ENCODE measurements at regions not wholly inside any gene's neighbourhood (a gene's known extent, or its start where the extent isn't known, plus 50 kb on each side); places are given as distances from the start of the nearest gene placed in this dataset.
A peak's percentile ranks its signal among the peaks of the same experiment; 100 is the strongest.

- DNase-seq: no peak
These were observed 240.6 kb upstream of the PDGFD start for GRCh38 chr11:104404231-104405175.

GRCh38 chr11:104402812-104403521, 239.0 kb upstream of the PDGFD start:
- DNase-seq: no peak

DNA sequence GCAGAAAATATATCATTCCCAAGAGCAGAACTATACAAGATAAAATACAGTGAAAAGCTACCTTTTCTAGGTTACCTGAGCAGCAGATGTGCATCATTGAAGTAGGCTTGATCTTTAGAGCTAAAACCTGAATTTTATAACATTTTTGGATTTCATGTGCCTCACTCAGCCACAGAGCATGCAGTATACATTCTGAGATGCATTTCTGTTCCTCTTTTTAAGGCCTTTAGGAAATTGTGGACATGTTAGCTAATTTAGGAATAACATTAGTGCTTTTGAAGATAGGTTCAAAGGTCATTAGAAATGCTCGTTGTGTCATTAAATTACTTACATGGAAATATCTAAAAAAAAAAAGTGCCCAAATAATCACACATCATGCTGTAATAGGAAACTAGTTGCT, 230.6 kb upstream of the PDGFD start:
- DNase-seq: no peak

DNA sequence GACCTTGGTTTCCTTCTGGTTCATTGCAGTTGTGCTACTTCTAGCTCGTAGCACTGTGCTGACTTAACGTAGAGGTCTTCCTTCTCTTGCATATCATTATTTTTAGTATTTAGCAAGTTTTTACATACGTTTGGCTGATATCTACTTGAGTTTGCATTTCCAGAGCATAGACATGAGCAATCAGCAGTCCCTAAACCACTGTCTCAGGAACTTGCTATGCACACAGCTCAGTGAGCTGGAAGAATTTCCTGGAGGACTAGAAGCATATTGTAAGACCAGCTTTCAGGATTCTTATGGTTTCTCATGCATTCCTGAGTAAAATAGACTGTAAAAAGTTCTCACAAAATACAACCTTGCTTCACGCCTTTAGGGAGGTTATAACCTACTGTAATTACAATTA, 226.7 kb upstream of the PDGFD start:
- no peak for DNase-seq

DNA sequence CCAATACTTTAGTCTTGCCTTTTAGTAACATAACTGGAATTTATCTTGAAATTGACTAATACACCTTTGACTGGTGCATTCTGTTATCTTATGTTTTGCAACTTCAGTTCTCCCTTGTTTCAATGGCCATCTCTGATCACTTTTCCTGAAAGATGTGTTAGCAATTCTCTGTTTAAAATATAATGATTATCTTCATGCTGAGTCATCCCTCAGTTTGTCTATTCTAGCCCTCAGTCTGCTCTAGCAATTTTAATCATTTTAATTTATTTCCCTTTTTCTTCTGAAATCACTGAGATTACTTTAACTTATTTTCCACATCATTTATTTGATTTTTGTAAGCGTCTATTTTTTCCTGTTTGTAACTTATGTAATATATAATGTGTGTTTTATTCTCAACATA, 221.9 kb upstream of the PDGFD start:
- no peak for DNase-seq

GRCh38 chr11:104380358-104380757, 216.4 kb upstream of the PDGFD start:
- DNase-seq: no peak

DNA sequence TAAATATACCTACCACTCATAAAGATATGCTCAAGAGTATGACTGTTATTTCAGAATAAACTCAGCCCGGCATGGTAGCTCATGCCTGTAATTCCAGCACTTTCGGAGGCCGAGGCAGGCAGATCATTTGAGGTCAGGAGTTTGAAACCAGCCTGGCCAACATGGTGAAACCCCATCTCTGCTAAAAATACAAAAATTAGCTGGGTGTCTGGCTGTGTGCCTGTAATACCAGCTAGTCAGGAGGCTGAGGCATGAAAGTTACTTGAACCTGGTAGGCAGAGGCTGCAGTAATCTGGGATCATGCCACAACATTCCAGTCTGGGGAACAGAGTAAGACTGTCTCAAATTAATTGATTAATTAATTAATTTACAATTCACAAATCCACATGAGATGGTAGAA, 208.2 kb upstream of the PDGFD start:
- no peak for DNase-seq

DNA sequence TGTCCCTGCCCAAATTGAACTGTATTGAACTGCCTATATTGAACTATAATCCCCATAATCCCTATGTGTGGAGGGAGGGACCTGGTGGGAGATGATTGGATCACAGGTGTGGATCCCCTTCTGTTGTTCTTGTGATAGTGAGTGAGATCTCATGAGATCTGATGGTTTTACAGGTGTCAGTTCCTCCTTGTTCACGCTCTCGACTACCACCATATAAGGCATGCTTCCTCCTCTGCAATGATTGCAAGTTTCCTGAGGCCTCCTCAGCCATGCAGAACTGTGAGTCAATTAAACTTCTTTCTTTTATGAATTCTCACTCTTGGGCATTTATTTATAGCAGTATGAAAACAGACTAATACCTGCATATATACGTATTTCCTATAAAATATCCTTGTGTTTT, 206.5 kb upstream of the PDGFD start:
- no peak for DNase-seq

DNA sequence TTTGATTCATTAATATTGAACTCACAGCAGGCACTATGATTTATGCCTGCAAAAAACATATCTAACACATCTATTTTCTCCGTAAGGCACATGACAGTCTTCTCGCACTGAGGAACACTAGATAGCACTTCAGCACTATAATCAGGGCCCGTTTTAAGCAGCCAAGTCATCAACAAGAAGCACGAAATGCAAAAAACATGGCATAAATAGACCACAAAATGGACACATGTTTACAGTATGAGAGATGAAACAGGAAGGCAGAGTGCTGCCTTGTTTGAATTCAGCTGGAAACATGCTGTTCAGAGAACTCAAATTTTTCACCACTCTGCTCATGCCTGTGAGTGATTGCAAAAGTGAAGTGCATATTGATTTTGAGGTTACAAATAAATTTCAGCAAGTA, 205.8 kb upstream of the PDGFD start:
- DNase-seq: no peak

- no peak for DNase-seq
These were observed 202.4 kb upstream of the PDGFD start for GRCh38 chr11:104366321-104366734.

DNA sequence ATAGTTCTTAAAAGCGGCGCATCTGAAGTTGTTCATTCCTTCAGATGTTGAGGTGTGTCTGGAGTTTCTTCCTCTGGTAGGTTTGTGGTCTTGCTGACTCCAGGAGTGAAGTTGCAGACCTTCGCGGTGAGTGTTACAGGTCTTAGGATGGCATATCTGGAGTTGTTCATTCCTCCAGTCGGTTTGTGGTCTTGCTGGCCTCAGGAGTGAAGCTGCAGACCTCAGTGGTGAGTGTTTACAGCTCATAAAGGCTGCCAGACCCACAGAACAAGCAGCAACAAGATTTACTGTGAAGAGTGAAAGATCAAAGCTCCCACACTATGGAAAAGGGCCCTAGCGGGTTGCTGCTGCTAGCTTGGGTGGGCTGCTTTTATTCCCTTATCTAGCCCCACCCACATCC, 201.7 kb upstream of the PDGFD start:
- DNase-seq: no peak

- DNase-seq: no peak
These were observed 198.0 kb upstream of the PDGFD start for GRCh38 chr11:104361975-104362374.

- no peak for DNase-seq
These were observed 188.1 kb upstream of the PDGFD start for GRCh38 chr11:104352036-104352435.

DNA sequence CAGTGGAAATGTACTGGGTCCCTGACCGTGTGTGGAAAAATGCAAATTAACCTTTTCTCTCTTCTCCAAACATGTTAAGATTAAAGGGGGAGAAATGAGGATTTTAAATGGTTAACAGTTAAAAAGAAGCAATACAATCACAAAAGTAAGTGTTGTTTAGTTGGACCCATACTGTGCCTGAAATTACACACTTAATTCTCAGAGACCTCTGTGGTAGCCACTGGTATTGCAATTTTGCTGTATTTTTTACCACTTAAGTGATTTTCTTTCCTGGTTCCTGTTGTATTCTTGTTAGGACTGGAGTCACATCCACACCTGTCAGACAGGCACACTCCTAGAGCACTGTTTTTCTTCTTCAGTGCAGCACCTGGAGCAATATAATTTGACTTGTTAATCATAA, 179.6 kb upstream of the PDGFD start:
- DNase-seq: peak; percentile 19

DNA sequence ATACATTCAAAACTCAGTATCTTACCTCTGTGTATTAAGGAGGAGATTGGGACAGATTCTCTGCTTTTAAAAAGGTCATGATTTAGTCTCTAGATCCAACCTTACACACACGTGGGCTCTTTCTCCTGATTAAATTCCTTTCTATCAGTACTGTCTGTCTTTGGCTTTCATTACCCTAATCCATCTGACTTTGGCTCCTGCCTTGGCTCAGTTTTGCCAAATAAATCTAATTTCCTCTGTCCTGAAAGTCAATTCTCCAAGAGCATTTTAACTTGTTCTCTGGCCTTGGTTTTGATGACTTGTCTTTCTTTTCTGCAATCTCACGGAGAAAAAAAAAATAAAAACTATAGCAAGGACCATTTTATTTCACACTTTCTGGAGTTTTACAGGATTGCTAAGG, 176.6 kb upstream of the PDGFD start:
- DNase-seq: no peak

DNA sequence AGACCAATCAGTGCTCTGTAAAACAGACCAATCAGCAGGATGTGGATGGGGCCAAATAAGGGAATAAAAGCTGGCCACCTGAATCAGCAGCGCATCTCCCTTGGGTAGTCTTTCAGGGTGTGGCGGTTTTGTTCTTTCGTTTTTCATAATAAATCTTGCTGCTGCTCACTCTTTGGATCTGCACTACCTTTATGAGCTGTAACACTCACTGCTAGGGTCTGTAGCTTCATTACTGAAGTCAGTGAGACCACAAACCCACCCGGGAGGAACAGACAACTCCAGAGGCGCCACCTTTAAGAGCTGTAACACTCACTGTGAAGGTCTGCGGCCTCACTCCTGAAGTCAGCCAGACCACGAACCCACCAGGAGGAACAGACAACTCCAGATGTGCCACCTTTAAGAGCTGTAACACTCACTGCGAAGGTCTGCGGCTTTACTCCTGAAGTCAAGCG, 175.5 kb upstream of the PDGFD start:
- no peak for DNase-seq

- no peak for DNase-seq
These were observed 174.2 kb upstream of the PDGFD start for GRCh38 chr11:104338186-104338585.

GRCh38 chr11:104337273-104337672, 173.3 kb upstream of the PDGFD start:
- no peak for DNase-seq

DNA sequence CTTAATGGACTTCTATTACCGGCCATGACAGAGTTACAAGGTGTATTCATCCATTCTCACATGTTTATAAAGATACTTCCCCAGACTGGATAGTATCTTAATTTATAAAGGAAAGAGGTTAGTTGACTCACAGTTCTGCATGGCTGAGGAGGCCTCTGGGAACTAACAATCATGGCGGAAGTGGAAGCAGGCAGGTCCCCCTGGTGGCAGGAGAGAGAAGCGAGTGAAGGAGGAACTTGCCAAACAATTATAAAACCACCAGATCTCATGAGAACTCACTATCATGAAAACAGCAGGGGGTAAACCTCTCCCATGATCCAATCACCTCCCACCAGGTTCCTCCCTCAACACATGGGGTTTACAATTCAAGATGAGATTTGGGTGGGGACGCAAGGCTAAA, 170.0 kb upstream of the PDGFD start:
- DNase-seq: no peak

DNA sequence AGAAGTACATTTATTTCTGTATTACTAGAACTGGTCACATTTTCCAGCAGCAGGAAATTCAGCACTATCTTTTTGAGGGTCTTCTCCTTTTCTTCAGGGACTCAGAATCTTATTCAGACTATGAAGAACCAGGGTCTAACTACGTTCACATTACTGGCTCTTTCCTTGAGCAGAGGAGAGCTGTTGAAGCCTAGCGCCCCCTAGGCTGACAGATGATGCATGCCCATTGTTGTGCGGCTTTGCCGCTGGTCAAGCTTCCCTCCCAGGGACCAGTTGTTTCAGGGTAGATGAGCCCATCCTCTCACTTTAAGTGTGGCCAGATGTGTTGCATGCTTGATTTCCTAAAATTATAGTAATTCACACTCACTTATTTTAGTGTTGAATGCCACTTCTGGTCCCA, 168.2 kb upstream of the PDGFD start:
- DNase-seq: no peak

DNA sequence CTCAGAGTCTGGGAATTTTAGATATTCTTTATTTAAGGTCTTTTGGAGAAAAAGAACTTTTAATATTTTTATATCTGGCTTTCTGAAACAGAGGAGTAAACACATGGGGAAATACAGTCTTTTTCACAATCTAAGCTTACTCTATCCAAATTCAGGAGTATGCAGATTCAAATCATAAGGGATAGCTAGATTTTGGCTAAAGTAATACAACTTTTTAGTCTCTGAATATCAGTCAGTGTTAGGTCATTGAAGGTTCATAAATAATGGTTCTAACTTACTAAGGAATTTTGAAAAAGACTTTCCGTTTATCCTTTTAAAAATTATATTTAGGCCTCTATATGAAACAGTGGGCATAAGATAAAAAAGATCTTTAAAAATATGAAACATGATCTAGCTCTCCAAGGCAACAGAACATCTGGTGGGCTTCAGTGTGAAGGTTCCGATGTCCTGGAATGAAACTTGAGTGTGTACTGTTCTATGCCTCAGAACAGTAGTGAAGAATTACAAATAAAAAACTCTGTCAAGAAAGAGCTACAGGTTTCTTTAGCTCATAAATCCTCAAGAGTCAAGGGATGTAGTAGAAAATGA, 165.2 kb upstream of the PDGFD start:
- no peak for DNase-seq

- DNase-seq: no peak
These were observed 164.6 kb upstream of the PDGFD start for GRCh38 chr11:104328512-104328907.

GRCh38 chr11:104327861-104328511, 164.0 kb upstream of the PDGFD start:
- no peak for DNase-seq

Data from COR-L47 (cell line).